ENCODE measurements at regions not wholly inside any gene's neighbourhood (a gene's known extent, or its start where the extent isn't known, plus 50 kb on each side); places are given as distances from the start of the nearest gene placed in this dataset.

DNA sequence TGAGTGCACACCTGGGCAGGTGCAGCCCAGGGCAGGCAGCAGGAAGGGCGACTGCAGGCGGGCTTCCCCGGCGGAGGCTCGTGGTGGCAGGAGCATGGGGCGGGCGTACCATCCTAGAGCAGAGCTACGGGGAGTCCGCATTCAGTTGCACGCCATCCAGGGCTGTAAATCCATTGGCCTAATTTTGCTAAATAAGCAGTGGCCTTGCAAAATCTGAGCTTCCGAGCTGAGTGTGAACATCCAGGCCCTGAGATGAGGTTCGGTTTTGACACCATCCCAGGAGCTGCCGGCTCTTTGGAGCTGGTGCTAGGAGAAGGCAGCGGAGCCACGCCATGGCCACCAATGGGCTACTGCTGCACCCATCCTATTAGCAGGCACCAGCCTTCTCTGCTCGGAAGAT, 664.8 kb downstream of the BRD1 start:
- DNase-seq (ENCODE audit: low read depth in 4 of 4, low spot score in 2 of 4): no peak

DNA sequence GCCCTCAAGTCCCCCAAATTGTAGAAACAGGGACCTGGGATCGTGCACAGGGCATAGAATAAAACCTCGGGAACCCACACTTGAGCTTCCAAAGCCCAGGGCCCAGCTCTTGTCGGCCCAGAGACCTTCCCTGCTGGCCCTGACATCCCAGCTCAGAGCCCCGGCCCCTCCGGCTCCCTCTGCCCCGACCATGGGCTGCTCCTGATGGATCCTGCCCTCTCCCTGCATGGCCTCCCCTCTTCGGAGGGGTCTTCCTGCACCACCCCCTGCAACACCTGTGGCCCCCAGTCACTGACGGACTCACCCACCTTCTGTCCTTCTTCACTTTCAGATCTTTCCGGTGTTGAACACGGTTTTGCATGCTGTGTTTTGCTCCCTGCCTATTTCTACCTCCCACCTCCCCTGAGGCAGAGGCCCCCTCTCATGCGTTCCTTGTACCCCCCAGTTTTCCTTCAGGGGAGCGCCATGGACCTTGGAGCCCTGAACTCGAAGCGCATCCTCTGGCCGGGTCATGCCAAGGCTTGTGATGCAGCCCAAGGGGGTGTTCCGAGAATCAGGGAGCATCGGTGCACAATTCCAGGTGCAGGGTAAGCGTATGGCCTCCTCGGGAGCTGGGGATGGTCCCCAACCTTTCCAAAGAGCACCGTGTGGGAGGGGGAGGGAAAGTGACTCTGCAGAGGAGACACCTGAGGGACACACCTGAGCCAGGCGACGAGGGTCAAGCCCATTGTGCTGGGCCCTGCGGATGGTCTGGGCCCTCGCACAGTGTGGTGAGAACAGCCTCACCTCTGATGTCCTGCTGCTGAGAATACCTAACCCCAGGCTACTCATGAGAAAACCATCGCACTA, 666.4 kb downstream of the BRD1 start:
- no peak for DNase-seq (ENCODE audit: low read depth in 4 of 4, low spot score in 2 of 4)

DNA sequence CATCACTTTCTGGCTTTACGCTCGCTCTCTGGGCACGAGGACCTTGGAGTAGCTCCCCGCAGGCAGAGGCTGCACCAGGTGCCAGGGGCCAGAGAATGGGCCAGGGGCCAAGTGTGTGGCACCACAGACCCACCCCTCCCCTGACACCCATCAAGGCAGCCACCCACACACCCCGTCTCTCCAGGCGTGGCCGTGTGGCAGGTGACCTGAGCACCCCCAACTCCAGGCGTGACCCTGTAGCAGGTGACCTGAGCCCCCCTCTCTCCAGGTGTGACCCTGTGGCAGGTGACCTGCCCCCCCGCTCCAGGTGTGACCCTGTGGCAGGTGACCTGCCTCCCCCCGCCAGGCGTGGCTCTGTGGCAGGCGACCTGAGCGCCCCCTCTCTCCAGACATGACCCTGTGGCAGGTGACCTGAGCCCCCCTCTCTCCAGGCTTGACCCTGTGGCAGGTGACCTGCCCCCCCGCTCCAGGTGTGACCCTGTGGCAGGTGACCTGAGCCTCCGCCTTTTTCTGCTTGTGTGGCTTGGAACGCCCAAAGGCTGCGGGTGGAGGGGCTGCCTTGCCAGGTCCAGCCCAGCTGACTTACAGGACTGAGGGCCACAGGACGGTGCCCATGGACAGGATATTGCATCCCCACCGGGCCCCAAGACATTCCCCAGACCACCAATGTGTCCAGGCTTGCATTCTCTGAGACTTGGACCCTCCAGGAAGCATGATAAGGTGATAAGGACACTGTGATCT, 667.2 kb downstream of the BRD1 start:
- no peak for DNase-seq (ENCODE audit: low read depth in 4 of 4, low spot score in 2 of 4)

DNA sequence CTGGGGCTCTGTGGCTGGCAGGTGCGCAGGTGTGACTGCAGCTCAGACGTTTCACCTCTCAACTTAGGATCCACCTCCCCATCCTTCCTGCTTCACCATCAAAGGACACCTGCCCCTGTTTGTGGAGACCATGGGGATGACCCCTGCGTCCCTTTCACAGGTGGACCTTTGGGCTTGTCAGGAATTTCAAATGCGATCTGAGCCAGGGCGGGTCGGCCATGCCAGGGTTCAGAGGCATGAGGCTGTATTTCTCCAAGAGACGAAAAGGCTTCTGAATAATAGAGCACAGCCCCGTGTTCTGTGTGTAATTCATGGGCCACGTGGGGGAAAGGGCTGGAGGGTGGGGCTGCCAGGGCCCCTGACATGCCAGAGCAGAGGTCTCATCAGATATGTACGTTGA, 668.0 kb downstream of the BRD1 start:
- no peak for DNase-seq (ENCODE audit: low read depth in 4 of 4, low spot score in 2 of 4)

DNA sequence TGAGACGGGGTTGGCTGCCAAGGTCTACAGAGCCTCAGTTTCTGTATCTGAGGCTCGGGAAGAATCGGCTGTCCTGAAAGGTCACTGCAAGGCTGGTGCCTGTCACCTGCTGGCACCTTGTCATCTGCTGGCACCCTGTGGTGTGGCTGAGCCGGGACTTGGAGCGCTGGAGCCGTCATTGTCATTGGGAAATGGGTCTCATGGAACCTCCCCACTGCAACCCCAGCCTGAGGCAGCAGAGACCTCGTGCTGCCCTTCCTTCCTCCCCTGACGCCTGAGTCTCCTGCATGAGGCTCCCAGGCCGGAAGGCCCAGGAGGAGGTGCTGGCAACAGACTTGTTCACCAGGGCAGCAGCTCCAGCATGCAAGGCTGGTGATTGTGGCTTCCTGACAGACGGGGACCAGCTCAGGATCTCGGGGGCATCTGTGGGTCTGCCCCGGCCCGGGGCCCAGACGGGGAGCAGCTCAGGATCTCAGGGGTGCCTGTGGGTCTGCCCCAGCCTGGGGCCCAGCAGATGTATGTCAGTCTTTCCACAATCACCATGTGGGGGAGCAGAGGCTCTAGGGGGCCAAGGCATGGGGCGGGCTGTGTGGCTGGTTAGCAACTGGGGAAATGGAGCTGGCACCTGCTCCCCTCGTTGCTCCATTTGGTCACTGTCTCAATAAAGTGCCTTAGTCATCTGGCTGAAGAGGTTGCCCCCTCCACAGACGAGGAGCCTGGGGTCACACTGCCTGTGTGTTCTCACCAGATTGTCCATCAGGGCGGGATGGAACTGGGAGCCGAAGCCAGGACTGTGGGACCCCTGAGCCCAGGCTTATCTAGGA, 668.7 kb downstream of the BRD1 start:
- DNase-seq (ENCODE audit: low read depth in 4 of 4, low spot score in 2 of 4): no peak

DNA sequence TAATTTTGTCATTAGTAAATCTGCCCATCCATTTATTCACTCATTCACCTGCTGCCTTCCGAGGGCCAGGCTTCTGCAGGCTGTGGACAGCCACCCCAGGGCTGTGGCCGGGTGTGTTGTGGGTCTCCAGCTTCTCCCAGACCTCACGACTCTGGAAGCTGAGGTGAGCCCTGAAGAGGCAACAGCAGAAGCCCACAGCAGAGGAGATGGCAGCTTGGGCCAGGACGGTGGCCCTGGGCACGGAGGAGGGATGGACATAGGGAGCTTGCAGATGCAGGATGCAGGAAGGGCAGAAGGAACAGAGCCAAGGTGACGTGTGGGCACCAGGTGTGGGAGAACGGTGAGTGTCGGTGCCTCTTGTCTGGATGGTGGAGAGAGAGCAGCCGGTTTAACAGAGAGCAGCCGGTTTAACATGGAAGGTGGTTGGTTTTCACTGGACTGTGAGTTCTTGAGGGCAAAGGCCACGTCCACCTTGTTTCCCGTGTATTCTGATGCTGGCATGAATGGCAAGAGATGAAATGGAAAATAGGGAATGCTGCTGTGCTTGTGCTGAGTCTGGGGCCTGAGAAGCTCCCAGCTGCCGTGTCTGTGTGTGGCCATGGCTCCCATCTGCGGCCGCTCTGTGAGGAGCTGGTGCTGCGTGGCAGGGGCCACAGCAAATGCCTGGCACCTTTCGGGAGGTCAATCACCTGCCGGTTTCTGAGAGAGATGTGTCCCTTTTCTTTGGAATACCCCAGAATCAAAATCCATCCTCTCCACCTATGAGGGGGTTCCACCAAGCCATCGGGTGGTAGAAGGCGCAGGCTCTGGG, 669.9 kb downstream of the BRD1 start:
- no peak for DNase-seq (ENCODE audit: low read depth in 4 of 4, low spot score in 2 of 4)

DNA sequence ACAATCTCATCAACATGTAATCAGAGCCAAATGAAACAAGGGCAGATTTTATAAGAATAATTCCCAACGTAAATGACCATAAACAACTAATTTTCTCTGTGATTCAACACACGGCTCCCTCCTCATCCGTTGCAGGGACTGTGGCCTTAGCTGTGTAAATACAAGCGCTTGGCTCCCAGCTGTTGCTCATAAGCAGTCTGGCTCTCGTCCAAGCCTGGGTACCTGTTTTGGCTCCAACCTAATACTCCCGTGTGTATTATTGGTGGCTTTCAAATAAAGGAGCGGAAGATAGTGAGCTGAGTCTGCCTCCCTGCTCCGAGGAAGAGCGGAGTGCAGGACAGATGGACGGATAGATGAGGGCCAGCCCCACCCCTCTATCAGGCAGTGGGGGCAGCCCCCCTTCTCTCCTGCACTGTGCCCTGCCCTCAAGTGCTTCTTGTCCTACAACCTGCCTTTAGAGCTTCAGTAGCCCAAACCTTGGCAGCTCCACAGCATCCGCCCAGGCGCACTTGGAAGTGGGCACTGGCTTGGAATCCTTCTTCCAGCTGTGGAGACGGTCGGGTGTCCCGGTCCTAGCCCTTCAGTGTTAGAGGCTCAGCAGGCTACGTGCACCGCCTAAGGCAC, 670.9 kb downstream of the BRD1 start:
- DNase-seq (ENCODE audit: low read depth in 4 of 4, low spot score in 2 of 4): peak in 1 of 4 donors; percentile 27

DNA sequence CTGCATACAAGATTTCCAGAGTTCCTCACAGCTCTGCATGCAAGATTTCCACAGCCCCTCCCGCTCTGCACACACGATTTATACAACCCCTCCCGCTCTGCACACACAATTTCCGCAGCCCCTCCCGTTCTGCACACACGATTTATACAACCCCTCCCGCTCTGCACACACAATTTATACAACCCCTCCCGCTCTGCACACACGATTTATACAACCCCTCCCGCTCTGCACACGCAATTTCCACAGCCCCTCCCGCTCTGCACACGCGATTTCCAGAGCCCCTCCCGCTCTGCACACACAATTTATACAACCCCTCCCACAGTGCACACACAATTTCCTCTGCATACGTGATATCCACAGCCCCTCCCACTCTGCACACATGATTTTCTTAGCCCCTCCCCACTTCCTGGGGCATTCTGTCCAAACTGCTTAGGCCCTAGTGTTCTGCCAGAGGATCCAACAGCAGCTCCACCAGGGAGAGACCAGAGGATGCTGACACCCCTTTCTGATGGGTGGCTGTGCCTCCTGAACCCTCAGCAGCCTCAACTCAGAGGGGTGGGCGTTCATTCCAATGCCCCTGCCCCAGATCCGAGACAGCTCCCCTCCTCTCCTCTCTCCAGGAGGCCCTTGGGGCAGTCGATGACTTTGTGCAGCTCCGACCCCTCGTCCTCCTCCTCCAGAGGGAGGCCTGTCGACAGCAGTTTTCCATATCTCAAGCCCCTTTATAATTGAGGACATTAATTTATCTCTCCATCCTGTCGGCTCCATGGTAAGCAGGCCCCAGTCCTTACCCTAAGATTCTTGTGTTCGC, 671.7 kb downstream of the BRD1 start:
- DNase-seq (ENCODE audit: low read depth in 4 of 4, low spot score in 2 of 4): no peak

DNA sequence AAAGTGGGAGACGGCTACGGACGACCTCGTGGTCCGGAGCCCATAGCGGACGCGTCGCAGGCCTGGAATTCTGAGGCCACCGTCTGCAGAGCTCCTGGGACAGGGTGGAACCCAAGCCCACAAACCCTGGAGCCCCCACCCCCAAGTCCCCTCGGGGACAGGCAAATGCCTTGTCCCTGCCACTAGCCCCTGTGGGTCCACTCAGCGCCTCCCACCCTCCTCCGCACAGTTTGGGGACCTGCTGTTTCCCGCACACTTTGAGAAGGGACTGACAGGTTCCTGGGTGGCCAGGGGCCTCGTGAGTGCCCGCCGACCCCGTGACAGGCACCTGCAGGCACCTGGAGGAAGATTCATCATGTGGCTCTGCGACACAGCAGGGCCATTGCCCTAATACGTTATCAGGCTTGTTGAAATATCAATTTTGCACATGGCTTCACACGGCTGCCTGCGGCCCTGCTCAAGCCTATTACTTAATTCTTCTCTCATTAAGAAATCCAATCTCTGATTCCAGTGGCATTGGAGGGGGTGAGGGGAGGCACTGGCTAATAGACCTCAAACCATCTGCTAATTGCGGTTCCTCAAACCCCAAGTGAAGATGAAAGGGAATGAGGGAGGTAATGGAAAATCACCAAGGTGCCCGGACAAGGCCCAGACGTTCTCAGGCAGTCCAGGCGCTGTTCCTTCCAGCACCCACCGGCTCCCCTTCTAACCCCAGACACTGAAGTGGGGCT, 672.5 kb downstream of the BRD1 start:
- no peak for DNase-seq (ENCODE audit: low read depth in 4 of 4, low spot score in 2 of 4)

DNA sequence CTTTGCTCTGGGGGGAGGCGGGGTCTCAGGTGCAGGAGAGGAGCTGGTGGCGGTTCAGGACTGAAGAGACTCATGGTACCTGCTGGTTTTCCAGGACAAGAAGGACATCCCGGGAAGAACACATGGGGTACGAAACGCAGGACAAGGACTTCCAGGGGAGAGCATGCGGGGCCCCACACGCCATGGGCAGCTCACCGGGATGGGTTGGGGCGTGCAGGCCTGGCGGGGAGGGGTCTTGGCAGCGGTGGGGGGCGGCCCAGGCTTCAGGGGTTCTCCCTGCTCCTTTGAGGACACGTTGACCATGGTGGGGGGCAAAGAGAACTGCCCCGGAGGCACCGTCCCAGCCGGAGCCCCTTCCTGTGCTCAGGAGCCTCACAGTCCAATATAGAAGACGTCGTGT, 673.2 kb downstream of the BRD1 start:
- no peak for DNase-seq (ENCODE audit: low read depth in 4 of 4, low spot score in 2 of 4)

DNA sequence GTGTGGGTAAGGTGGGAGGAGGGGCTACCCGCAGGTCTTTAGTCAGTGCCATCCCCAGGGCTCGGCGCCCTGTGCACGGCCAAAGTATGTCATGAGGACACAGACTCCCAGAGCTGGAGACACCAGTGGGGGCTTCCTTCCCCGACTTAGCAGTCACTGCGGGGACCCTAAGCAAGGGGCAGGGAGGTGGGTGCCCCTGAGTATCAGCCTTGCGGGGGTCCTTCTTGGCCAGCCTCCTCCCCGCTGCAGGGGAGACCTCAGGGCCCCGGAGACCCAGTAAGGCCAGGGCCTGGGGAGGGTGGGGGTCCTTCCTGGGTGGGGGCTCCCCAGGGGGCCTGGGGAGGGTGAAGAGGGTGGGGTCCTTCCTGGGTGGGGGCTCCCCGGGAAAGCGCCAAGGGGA, 673.8 kb downstream of the BRD1 start:
- DNase-seq (ENCODE audit: low read depth in 4 of 4, low spot score in 2 of 4): no peak

DNA sequence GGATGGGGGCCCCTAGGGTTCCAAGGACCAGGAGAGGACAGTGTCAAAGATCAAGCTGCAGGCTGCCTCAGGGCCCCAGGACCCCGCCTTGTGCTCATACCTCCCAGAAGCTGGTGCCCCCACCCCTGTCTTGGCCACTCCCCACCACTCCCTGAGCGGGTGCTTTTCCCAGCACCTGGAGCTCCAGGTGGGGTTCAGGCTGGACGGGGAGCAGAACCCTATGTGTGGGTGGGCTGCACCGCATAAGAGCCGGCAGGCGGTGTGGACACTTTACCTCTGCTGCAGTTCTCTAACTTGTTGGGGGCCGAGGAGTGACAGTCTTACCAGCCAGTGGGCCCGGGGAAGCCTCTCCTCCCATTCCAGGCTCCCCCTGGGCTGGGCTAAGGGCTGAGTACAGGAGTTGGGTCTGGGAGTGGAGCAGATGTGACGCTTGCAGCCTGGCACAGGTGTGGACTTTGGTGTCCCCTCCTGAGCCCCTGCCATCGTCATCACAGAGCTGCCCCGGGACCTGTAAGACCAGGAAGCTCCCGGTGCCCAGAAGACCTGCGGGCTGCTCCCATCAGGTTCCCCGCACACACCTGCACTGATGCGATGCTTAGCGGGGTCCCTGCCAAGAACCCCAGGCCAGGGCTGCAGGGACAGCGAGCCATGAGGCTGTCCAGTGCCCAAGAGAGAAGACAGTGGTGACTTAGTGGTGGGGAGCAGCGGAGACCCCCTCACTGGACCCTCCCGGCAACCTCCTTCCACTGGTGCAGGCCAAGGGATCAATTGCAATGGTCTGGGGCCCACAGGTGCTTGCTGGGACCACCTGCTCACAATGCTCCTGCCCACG, 674.5 kb downstream of the BRD1 start:
- no peak for DNase-seq (ENCODE audit: low read depth in 4 of 4, low spot score in 2 of 4)

DNA sequence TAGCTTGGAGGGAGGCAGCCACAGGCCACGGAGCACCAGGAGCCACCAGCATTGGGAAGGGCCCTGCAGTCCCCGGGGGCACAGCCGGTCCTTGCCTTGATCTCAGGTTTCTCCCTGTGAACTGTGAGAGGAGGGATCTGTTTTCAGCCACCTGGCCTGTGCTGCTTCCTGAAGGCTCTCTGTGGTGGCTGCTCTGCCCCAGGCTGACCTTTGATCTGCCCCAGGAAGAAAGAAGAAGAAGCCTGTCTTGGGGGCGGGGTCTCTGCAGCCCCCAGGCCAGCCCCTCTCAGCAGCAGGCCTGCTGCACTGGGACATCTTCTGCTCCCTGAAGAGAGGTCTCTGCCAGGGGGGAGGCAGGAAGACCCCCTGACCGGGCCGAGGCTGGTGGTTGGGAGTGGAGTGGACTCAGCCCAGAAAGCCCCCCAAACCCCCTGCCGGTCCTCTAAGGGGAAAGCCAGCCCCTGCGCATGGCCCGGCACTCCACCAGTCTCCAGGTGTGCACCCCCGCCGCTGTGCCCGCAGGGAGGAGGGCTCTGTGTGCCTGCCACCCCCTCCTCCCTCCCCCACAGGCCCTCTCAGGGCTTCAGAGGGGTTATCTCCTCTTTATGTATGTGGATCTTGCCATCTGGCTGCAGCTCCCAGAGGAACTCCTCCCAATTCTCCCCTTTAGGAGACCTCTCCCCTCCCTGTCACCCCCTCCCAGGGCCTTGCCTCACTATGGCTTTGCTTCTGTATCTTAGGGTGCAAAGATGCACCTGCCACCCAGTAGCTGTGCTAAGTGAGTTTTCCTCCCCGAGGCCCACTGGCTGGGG, 675.3 kb downstream of the BRD1 start:
- peak in 1 of 4 donors; percentile 11 for DNase-seq (ENCODE audit: low read depth in 4 of 4, low spot score in 2 of 4)

DNA sequence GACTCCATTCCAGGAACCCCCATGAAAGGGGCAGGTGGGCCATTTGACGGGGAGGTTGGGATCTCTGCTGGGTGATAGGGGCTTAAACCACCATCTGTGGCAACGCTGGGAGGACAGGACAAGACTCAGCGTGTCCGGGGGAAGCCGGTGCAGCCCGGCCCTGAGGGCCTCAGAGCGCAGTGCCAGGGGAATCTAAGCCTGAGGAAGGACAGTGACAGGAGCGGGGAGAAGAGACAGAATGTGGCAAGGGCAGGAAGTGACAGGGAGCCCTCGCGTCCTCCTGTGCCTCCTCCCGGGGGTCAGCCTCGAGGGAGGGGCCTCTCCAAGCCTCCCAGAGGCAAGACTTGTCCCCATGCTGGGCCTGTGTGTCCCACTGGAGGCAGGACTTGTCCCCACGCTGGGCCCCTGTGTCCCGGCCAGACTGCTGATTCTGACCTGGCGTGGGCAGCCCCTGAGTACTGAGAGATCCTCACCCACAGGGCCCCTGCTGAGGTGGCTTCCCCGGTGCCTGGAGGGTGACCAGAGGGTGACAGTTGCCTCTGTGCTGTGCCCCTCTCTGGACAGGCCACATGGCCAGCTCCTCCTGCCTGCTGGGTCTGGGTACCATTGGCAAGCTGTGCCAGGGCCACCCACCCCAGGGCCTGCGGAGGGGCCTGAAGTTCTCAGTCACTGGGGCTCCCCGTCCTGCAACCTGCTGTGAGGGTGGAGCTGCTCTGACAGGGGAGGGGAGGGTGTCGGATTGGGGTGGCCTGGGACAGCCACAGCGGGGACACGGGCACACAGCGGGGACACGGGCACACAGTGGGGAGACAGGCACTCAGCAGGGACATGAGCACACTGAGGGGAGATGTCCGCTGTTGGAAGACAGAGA, 676.2 kb downstream of the BRD1 start:
- DNase-seq (ENCODE audit: low read depth in 4 of 4, low spot score in 2 of 4): no peak

DNA sequence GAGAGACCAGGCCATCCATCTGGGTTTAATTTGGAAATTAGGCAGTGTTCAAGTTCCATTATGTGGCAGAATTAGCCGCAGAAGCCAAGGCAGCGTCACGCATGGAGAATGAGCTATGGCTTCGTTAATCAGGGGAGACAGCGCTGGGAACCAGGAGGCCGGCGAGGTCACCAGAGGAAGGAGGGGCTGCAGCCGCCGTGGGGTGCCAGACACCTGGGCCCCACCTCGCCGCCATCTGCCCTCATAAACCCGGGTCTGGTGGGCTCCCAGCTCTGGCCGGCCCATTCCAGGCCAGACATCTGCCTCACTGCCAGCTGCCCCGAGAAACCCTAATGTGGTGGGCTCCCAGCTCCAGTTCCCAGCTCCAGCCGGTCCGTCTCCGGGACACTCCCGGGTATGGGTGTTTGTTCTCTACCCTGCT, 676.9 kb downstream of the BRD1 start:
- no peak for DNase-seq (ENCODE audit: low read depth in 4 of 4, low spot score in 2 of 4)

Measured in left renal cortex interstitium (tissue), 4 donors.